HTR-8/SVneo (cell line): ENCODE measurements at regions not wholly inside any gene's neighbourhood (a gene's known extent, or its start where the extent isn't known, plus 50 kb on each side); places are given as distances from the start of the nearest gene placed in this dataset.
"Not testable (repeated sequence)": the region's sequence is repeated elsewhere in the genome, so short reads cannot be mapped to it uniquely, and the experiment has no call there.

Experiments used
- DNase-seq: peaks from one replicate; pipeline ENCODE4 v3.0.0; 2011; ENCODE audit warnings: low spot score, mixed read lengths; ENCODE audit not compliant: insufficient read length
- FAIRE-seq: peaks from 2 replicates; lab custom pipeline; 2011; peaks lifted over from hg19 to GRCh38; lab: Jason Lieb, UNC

DNA sequence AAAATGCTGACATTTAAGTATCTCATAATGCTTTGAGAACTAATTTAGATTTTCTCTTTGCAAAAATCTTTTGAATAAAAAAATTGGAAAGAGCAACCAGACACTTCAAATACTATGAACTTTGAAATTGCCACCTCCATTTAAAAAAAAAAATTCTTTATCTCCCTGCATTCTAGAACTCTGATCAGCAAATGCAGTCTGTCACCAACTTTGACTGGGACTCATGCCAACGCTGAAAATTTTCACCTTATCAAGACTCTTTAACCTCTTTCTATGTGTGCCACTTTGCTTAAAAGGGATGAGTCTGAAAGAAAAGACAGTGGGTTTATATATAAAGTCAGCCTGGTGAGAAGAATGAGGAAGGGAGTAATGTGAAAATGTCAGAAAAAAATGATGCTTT is 191.2 kb upstream of the ARPP21 start:
- no peak for DNase-seq
- no peak for FAIRE-seq

DNA sequence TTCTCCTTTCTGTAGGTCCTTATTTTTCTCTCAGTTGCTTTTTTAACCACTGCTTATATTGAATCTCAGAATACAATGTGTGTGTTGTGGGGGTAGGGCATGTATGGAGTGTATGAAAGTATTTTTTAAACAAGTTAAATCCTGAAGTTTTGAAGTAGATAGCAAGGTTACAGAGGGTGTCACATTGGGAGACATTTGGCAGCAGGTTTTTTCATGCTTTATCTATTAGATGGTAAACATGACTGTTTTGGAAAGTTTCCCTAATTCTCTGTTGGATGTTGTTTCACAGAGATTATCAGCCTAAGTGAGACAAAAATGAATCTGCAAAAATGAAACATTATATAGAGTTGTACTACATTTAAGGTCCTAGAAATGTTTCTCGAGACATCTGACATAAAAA is 190.6 kb upstream of the ARPP21 start:
- FAIRE-seq (no peak), DNase-seq (no peak)

DNA sequence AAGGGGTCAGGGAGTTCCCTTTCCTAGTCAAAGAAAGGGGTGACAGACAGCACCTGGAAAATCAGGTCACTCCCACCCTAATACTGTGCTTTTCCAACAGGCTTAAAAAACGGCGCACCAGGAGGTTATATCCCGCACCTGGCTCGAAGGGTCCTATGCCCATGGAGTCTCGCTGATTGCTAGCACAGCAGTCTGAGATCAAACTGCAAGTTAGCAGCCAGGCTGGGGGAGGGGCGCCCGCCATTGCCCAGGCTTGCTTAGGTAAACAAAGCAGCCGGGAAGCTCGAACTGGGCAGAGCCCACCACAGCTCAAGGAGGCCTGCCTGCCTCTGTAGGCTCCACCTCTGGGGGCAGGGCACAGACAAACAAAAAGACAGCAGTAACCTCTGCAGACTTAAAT is 184.5 kb upstream of the ARPP21 start:
- not testable (repeated sequence) for DNase-seq, FAIRE-seq

DNA sequence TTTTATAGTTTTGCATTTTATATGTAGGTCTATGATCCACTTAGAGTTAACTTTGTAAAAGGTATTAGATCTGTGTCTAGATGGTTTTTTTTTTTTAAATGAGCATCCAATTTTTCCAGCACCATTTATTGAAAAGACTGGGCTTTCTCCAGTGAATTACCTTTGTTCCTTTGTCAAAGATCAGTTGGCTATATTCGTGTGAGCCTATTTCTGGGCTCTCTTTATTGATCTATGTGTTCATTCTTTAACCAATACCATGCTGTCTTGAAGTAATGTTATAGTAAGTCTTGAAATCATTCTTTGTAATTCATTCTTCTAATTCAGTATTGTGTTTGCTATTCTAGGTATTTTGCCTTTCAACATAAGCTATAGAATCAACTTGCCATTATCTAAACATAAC is 165.4 kb upstream of the ARPP21 start:
- FAIRE-seq (no peak), DNase-seq (no peak)

DNA sequence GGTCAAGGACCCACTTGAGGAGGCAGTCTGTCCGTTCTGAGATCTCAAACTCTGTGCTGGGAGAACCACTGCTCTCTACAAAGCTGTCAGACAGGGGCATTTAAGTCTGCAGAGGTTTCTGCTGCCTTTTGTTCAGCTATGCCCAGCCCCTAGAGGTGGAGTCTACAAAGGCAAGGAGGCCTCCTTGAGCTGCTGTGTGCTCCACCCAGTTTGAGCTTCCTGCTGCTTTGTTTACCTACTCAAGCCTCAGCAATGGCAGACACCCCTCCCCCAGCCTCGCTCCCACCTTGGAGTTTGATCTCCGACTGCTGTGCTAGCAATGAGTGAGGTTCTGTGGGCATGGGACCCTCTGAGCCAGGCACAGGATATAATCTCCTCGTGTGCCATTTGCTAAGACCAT is 156.8 kb upstream of the ARPP21 start:
- DNase-seq, FAIRE-seq: not testable (repeated sequence)

DNA sequence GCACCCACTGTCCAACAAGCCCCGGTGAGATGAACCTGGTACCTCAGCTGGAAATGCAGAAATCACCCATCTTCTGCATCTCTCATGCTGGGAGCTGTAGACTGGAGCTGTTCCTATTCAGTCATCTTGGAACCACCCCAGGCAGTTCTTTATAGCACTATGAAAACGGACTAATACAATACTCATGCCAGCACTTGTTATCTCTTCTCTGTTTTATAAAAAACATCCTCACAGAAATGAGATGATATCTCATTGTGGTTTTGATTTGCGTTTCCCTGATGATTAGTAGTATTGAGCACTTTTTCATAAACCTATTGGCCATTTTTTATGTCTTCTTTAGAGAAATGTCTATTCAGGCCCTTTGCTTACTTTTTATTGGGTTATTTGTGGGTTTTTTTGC is 156.2 kb upstream of the ARPP21 start:
- DNase-seq: no peak

DNA sequence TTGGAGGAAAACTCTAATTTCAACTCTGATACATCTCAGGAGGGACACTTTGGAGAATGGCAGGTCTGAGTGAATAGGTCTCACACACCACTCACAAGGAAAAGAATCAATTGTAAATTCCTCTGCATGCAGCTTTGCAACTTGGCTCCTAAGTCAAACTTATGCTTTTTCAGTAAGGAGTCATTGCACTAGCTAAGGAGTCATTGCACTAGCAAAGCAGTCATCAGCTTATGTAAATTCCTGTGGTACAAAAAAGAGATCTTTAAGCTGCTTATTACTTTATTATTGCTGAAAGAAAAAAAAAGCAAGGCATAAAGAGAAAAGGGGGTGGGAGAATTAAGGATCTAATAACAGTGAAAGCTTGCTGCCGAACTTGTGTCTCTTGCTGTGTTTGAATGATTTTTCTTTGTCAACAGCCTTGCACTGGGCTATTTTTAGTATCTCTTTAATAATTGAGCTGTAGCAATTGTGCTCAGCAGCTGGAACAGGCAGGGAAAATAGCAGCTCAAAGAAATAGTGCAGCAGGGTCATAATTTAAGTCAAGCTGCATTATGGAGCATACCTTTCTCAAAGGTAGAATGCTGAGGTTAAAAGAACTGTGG is 154.3 kb upstream of the ARPP21 start:
- FAIRE-seq: no peak
- no peak for DNase-seq

More for the DNA sequence above, 156.2 kb upstream of the ARPP21 start:
- no peak for FAIRE-seq

DNA sequence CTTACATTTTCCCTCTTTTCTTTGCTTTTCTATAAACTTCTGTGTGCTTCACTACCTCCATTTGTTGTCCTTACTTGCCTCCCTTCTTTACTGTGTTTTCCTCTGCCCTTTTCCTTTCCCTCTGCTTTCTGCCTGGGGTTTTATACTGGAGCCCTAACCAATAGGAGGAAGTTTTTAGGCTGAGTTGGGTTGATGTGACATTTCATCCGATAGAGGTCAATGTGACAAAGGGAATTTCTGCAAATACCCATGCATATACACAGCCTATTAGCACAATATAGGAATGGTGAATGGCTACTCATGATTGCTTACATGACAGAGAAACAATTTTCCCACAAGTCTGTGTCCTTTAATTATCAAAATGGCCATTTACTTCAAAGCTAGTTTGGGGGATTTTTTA is 153.0 kb upstream of the ARPP21 start:
- no peak for DNase-seq
- no peak for FAIRE-seq

DNA sequence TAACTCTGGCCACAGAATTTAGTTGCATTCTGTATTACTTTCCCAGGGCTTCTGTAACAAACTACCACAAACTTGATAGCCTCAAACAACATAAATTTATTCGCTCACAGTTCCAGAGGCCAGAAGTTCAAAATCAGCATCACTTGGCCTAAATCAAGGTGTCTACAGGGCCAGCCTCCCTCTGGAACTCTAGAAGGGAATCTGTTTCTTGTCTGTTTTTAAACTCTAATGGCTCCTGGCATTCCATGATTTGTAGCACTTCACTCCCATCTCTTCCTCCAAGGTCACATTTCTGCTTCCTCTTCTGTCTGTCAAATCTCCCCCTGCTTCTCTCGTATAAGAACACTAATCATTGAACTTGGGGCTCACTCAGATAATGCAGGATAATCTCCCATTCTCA is 151.9 kb upstream of the ARPP21 start:
- no peak for FAIRE-seq
- DNase-seq: no peak

DNA sequence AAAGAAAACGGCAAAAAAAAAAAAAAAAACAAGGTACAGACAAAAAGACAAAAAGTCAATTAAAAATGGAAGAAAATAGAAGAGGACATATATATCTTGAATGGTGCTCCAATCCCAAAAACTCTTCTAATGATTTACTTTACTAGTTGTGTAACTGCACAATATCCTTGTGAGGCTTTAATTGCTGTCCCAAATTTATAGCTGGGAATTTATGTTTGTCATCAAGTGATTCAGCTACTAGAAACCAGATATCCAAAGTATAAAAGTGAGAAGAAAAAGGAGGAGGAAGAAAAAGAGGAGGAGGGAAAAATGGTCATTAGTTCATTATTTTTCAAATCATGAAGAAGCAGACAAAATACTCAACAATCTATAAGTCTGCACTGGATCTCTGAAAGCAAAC is 150.8 kb upstream of the ARPP21 start:
- DNase-seq (no peak), FAIRE-seq (no peak)

DNA sequence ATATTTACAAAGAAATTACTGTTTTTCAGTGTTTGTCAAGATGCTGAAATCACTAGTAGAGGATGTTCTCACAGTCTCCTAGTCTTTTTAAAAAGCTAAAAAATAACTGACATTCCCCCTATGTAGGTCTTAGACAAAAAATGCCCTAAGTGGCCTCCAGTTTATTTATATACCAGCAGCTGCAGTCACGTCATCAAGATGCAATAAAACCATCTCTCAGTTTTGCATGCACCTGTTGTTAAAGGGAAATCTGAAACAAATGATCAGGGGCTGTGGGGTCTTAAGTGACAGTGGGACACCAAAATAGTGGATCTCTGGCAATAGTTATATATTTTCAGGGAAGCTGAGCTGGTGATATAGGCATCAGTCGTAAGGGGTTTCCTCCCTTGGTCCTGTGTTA is 146.5 kb upstream of the ARPP21 start:
- FAIRE-seq (no peak), DNase-seq (no peak)

DNA sequence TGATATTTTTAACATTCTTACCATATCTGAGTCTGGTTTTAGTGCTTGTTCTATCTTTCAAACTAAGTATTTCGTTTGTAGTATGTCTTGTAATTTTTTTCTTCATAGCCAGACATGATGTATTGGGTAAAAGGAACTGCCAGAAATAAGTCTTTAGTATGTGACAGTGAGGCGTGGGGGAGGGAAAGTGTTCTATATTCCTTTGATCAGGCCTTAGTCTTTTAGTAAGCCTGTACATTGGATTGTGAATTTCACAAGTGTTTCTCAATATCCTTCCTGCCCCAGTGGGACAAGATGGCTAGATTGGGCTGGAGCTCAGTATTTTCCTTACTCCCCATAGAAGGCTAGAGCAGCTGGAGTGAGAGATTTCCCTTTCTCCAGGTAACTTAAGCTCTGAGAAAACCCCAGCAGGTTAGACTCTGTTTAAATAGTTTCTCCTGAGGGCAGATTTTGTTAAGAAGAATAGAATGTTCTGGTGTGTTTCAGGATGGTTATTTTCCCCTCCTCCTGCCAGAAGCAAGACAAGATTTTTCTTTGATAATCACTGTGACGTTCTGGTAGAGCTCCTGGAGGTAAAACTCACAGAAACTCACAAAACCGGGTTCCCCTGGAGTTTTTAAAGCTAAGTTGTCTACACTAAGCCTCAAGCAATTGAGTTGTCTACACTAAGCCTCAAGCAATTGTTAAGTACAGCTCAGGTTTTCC is 140.7 kb upstream of the ARPP21 start:
- no peak for DNase-seq
- no peak for FAIRE-seq

DNA sequence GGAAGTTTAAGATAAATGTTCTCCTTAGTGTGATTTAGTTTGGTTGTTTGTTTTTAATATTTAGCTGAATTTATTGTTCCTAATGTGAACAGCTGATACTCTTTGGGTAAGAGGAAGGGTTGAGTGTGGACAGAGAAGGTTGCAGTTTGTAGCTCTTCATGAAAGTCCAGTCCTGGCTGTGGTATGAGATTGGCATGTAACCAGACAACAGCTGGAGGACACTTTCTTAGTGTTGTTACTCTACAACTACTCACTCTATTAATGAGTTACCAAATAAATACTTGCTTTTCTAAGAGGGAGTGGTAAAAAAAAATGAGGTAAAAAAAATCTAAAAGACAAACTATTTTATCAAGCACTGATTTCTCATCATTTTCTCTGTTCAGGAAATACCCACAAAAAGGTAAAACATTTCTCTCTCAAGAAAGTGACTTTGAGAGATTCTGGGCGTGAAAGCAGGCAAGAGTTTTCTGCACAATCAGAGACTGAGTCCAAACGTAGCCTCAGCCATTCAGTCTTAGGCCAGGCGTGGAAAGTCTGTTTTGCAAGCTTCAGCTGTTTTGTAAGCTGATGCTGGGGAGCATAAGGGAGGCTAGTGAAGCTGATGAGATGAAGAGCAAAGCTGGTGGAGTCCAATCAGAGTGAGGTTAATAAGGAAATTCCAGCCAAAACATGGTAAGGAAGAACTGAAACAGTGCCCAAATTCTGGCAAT is 138.5 kb upstream of the ARPP21 start:
- FAIRE-seq (no peak), DNase-seq (no peak)

DNA sequence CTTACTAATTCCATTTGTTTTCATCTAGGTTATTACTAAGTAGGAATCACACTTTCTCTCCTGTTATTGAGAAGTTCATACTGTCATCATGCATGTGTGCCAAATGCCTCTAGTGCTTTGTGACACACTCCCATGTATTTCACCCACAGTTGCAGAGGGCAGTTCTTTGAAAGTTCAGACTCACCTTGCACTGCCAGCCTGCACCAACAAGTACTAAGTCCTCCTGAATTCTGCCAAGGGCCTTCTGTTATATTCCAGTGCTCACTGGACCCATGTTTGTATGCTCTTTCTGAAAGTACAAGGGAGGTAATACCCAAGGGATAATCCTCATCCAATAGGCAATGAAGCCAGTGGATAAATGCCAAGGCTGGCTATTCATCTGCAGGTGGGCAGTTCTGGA is 136.6 kb upstream of the ARPP21 start:
- FAIRE-seq (no peak), DNase-seq (no peak)

DNA sequence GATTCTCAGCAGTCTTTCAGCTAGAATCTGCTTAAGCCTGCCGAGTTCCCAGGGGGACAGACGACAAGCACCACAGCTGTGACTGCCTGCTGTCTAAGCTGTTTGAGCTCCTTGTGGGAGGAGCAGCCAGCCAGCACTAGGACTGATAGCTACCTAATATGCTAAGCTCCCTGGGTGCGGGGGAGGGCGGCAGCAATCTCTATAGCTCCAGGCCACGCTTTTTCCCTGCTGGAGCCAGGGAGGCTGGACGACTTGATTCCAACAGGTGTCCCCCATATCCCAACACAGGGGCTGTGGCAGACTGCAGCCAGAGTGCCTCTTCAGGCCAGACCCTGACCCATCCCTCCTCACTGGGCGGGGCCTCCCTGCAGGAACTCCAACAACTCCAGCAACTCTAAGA is 134.1 kb upstream of the ARPP21 start:
- FAIRE-seq: no peak

DNA sequence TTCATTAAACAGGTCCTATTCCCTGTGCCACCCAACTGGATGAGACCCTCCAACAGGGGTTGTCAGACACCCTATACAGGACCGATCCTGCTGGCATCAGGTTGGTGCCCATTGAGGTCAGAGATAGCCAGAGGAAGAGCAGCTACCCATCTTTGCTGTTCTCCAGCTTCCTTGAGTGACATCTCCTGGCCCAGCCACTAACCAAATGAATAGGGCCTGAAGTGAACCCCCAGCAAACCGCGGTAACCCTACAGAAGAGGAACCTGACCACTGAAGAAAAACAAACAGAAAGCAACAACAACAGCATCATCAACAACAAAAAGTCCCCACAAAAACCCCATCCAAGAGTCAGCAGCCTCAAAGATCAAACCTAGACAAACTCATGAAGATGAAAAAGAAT is 133.6 kb upstream of the ARPP21 start:
- DNase-seq (no peak), FAIRE-seq (no peak)

More for the DNA sequence above, 134.1 kb upstream of the ARPP21 start:
- DNase-seq: no peak

DNA sequence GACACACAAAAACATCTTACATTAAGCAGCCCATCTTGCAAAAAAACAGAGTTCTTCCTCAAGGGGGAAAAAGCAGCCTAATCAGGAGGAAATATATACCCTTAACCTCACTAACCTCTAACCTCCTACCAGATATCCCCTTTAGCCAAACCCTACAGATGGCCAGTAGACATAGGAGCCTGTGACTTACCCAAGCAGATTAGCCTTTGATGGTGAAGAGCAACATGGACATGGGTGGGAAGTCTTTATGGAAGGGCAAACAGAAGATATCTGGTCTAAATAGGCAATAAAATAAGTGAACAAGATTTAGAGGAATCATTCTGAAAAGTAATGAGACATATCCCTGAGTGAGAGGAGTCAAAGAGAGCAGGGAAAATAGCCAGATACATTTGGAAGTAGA is 119.4 kb upstream of the ARPP21 start:
- DNase-seq: no peak
- FAIRE-seq: no peak

DNA sequence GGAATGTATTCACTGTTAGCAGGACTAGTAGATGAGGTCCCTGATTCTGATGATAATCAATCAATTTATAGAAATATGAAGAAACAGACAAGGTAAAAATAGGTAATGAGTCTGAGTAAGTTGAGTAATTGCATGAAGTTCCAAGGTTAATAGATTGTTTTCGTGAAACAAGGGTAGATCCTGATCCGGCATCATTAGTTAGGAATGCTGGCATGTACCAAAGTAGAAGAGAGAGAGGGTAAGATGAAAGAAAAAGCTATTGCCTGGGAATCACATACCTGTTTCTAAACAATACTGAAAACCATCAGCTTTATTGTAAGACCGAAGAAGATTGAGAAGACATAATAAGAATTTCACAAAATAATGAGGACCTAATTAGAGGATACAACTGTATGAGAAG is 118.1 kb upstream of the ARPP21 start:
- DNase-seq: no peak
- FAIRE-seq: no peak

DNA sequence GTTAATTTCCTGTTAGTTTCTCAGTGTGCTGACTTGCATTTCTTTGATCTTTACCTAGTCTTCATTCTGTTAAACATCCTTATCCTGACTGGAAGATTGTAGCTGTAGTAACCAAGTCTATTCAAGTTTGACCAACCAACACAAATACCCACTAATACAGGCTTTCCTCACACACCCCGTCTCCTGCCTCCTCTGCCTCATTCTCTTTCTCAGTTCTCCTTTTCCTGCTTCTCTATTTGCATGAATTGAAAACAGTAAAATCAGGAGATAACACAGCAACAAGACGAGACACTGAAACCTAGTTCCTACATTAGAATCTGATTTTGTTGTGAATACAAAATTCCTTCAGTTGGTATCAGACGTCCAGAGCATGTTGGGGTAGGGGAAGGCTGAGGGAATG is 116.9 kb upstream of the ARPP21 start:
- DNase-seq: no peak
- no peak for FAIRE-seq

DNA sequence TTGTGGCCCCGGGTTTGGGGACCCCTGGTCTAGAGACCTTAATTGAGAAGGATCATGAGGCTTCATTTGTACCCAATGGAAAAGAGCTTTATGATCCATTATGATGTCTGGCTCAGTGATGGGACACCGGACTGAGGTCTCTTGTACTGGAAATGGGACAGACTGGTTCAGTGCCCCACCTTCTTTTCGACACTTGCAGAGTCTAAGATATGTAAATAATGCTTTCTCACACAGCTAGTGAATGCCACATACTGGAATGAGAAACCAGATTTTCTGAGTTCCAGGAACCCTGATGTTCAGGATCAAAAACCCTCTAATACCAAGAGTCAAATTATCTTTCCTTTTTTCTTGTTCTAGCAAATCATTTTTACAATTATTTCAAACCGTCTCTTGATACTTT is 116.3 kb upstream of the ARPP21 start:
- DNase-seq: no peak
- FAIRE-seq: no peak

DNA sequence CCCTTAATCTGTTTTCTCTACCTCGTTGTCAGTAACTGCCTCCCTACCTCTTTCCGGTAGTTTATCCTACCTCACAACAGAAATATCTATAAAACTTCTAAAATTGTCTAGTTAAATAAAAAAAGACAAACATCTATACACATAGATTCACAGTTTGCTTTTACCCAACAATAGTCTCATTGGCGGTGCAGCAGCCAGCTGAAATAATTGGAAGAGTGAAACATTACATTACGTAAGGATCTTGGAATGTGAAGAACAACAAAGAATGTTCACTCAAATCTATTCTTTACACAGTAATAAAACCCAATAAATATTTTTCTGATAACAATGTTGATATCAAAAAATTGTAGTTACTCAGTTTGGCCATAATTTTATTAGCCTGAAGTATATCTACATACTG is 115.5 kb upstream of the ARPP21 start:
- DNase-seq (no peak), FAIRE-seq (no peak)

DNA sequence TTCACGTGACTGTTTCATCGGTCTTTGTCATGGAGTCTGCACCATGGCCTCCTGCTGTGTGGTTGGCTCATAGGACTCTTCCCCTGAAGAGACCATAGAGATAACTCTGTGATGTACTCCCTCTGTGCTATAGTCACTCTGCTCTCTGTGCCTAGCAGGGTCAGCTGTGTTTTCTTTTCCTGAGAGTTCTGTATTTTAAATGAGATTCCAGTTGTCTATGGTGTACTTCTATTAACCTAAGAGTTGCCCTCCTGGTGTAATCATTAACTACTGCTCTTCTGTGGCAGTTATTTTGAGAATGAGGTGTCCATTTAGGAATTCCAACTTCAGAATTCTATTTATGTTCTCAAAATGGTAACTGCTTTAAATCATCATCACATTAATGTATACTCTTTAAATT is 114.5 kb upstream of the ARPP21 start:
- FAIRE-seq: no peak
- no peak for DNase-seq
